PC-9 (cell line): ENCODE measurements at regions not wholly inside any gene's neighbourhood (a gene's known extent, or its start where the extent isn't known, plus 50 kb on each side); places are given as distances from the start of the nearest gene placed in this dataset.

ENCODE experiments used
- BruUV-seq: library from RNA; stranded (reverse); fragments of 400-500 nt; replicated peaks from 2 replicates; lab custom pipeline; 2021; lab: Mats Ljungman, UMichigan
- CTCF ChIA-PET: fragments of 300-600 bp; sonication (Branson Sonifier 250); formaldehyde crosslinking; loops from one replicate; lab custom pipeline; 2022; ENCODE audit warnings: antibody characterized with exemption; lab: Charles Lee
- POLR2A ChIA-PET: fragments of 300-600 bp; sonication (Branson Sonifier 250); formaldehyde crosslinking; loops from one replicate; lab custom pipeline; 2022; ENCODE audit warnings: antibody characterized with exemption; ENCODE audit not compliant: unreplicated experiment; lab: Charles Lee
- DNase-seq, 2 experiments: peaks; one replicate each; pipeline versions ENCODE4 v3.0.0 to v3.0.0-alpha.2; 2015 to 2022; ENCODE audit warnings: mixed read lengths in 1 of 2
- H2AFZ ChIP-seq: fragments of 200-600 bp; sonication (generic); 2 replicates; pipeline ENCODE4 v1.8.1; 2017; ENCODE audit warnings: antibody characterized with exemption
- H3F3A ChIP-seq: fragments of 200-600 bp; sonication (generic); 2 replicates; pipeline ENCODE4 v1.8.1; 2017; ENCODE audit warnings: antibody characterized with exemption, mild to moderate bottlenecking, low read depth; ENCODE audit not compliant: insufficient read depth
- H3K27ac ChIP-seq: fragments of 200-600 bp; sonication (generic); 2 replicates; pipeline ENCODE4 v1.6.1; 2016; ENCODE audit warnings: mixed run types
- H3K27me3 ChIP-seq: fragments of 200-600 bp; sonication (generic); 2 replicates; pipeline ENCODE4 v1.6.1; 2016; ENCODE audit warnings: low read depth, mixed run types; ENCODE audit not compliant: insufficient read depth
- H3K36me3 ChIP-seq: fragments of 200-600 bp; sonication (generic); 2 replicates; pipeline ENCODE4 v1.6.1; 2016; ENCODE audit warnings: low read depth, mixed run types
- H3K4me1 ChIP-seq: fragments of 200-600 bp; sonication (generic); replicated peaks from 2 replicates; pipeline ENCODE4 v1.6.1; 2016; ENCODE audit warnings: mixed run types; ENCODE audit not compliant: insufficient read depth
- H3K4me2 ChIP-seq: fragments of 200-600 bp; sonication (generic); 2 replicates; pipeline ENCODE4 v1.6.1; 2017; ENCODE audit warnings: mixed run types
- H3K4me3 ChIP-seq: fragments of 200-600 bp; sonication (generic); 2 replicates; pipeline ENCODE4 v1.6.1; 2016; ENCODE audit warnings: mixed run types
- H3K79me2 ChIP-seq: fragments of 200-600 bp; sonication (generic); 2 replicates; pipeline ENCODE4 v1.6.1; 2017; ENCODE audit warnings: low read depth, mixed run types
- H3K9me2 ChIP-seq: fragments of 200-600 bp; sonication (generic); 2 replicates; pipeline ENCODE4 v1.8.1; 2017; ENCODE audit warnings: mild to moderate bottlenecking; ENCODE audit not compliant: insufficient read depth
- H3K9me3 ChIP-seq: fragments of 200-600 bp; sonication (generic); 2 replicates; pipeline ENCODE4 v1.8.1; 2016; ENCODE audit warnings: low read depth; ENCODE audit not compliant: insufficient read depth
- H4K20me1 ChIP-seq: fragments of 200-600 bp; sonication (generic); 2 replicates; pipeline ENCODE4 v1.8.1; 2017; ENCODE audit not compliant: insufficient read depth
- EZH2 ChIP-seq: fragments of 200-600 bp; sonication (generic); IDR thresholded peaks from 2 replicates; pipeline ENCODE4 v1.8.0; 2017; ENCODE audit warnings: antibody characterized with exemption, low read depth
- intact Hi-C: fragments of 100-400 bp; cut with micrococcal nuclease; formaldehyde crosslinking; loops from one replicate; pipeline ENCODE4 v1.10.0; 2022; ENCODE audit not compliant: unreplicated experiment
- TF ChIP-seq, protein P1 (sequence below): fragments of 200-600 bp; sonication (generic); conservative IDR thresholded peaks from 2 replicates; pipeline ENCODE4 v1.6.1; 2017; ENCODE audit warnings: mixed run types, antibody characterized with exemption, mild to moderate bottlenecking, moderate library complexity

DNA sequence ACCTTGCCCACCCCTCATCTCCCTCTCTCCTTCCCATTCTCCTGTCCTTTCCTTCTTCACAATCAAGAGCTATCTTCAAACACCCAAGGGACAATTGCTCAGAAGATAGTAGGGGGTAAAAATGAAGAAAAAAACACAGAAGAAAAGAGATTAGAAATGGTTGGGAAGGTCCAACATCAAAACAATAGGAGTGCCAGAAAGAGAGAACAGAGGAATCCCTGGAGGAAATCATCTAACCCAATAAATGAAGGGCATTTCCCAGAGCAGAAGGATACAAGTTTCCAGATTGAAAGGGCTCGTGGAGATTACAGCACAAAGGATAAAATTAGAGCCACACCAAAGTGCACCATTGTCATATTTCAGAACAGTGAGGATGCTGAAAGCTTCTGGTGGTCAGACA, 145.6 kb downstream of the OAT start:
- Histone ChIP-seq H3K4me1 (no peaks in the 10 kb centered on the region), H3K9me3 (no peaks in the 10 kb centered on the region; the same call in 1 of the 2 replicates), H3K27me3 (no peaks in the 10 kb centered on the region), H3K36me3 (no peaks in the 10 kb centered on the region), H3F3A (no peaks in the 10 kb centered on the region), H3K4me2 (no peak overlapping the region), H3K27ac (no peak overlapping the region), H3K9me2 (no peaks in the 10 kb centered on the region), H2AFZ (no peak overlapping the region), H4K20me1 (no peaks in the 10 kb centered on the region), H3K79me2 (no peaks in the 10 kb centered on the region), H3K4me3 (no peak overlapping the region)
- intact Hi-C loops: no loop called here
- POLR2A ChIA-PET: no interaction called here
- no TSS peak for BruUV-seq
- DNase-seq: no peak
- CTCF ChIA-PET: no interaction called here
- no peak for TF ChIP-seq EZH2
- TF ChIP-seq, protein P1, sequence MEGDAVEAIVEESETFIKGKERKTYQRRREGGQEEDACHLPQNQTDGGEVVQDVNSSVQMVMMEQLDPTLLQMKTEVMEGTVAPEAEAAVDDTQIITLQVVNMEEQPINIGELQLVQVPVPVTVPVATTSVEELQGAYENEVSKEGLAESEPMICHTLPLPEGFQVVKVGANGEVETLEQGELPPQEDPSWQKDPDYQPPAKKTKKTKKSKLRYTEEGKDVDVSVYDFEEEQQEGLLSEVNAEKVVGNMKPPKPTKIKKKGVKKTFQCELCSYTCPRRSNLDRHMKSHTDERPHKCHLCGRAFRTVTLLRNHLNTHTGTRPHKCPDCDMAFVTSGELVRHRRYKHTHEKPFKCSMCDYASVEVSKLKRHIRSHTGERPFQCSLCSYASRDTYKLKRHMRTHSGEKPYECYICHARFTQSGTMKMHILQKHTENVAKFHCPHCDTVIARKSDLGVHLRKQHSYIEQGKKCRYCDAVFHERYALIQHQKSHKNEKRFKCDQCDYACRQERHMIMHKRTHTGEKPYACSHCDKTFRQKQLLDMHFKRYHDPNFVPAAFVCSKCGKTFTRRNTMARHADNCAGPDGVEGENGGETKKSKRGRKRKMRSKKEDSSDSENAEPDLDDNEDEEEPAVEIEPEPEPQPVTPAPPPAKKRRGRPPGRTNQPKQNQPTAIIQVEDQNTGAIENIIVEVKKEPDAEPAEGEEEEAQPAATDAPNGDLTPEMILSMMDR: no peak

DNA sequence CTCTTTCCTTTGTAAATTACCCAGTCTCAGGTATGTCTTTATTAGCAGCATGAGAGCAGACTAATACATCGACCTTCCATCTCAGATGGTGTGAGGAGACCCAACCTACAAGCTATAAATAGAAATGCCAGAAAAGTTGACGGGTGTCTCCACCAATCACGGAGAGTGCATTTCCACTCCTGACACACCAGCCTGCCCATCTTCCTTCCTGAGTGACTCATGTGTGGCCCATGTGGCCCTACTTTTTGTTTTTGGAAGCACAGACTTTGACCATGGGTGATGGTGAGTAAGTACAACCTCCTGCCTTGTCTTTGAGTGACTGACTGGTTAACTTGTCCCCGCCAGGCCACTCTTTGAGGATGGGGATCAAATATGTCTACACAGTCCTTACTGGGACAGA, 147.0 kb downstream of the OAT start:
- no peaks in the 10 kb centered on the region for H3K27me3 ChIP-seq
- intact Hi-C loops: no loop called here
- no peaks in the 10 kb centered on the region for H3K4me1 ChIP-seq
- no peaks in the 10 kb centered on the region for H3F3A ChIP-seq
- no peaks in the 10 kb centered on the region for H3K36me3 ChIP-seq
- no TSS peak for BruUV-seq
- H3K27ac ChIP-seq: no peak overlapping the region
- no peak overlapping the region for H2AFZ ChIP-seq
- ChIA-PET CTCF (no interaction called here), POLR2A (no interaction called here)
- no peak overlapping the region for H3K4me2 ChIP-seq
- H3K9me3 ChIP-seq: no peaks in the 10 kb centered on the region; the same call in 1 of the 2 replicates
- no peaks in the 10 kb centered on the region for H4K20me1 ChIP-seq
- H3K79me2 ChIP-seq: no peaks in the 10 kb centered on the region
- H3K4me3 ChIP-seq: no peak overlapping the region
- no peaks in the 10 kb centered on the region for H3K9me2 ChIP-seq
- TF ChIP-seq, protein P1: no peak
- TF ChIP-seq EZH2: no peak
- no peak for DNase-seq

DNA sequence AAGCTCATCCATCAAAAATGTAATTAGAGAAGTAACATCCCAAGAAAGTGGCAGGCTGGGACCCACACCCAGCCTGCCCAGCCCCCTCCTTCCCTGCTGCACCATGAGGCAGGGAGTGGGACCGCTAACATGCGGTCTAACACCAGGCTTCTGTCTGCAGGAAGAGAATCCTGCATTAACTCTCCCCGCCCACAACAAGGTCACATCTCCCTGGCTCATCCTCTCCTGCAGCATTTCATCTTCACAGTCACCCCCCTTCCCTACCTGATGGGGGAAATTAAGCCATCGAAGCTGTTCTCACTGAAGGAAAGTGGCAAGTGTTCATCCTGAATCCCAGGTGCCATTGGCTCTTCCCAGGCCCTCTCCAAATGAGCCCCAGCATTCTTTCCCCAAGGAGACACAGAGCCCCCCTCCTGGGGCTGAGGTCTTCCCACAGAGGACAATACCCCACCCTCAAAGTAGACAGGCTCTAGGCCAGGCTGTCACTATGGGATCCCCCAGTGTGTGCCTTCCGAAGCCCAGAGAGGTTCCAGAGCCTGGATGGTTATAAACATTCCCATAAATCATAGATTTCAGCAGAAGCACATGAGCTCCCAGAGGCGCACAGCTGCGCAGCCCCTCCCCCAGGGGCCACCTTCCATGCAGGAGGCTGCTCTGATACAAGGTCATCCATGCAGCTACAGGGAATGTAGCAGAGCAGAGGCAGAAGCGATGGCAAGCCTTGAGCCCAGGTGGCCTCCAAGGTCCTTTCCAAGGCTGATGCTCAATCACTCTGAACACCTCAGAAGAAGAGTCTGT, 148.0 kb downstream of the OAT start:
- intact Hi-C loops: no loop called here
- no peaks in the 10 kb centered on the region for H3K27me3 ChIP-seq
- H3K36me3 ChIP-seq: no peaks in the 10 kb centered on the region
- H3K4me2 ChIP-seq: no peak overlapping the region
- H3K9me3 ChIP-seq: no peaks in the 10 kb centered on the region; the same call in 1 of the 2 replicates
- H3F3A ChIP-seq: no peaks in the 10 kb centered on the region
- no TSS peak for BruUV-seq
- TF ChIP-seq, protein P1: no peak
- TF ChIP-seq EZH2: no peak
- H2AFZ ChIP-seq: no peak overlapping the region
- no peak for DNase-seq
- ChIA-PET POLR2A (no interaction called here), CTCF (no interaction called here)
- H3K4me3 ChIP-seq: no peak overlapping the region
- no peaks in the 10 kb centered on the region for H3K9me2 ChIP-seq
- H4K20me1 ChIP-seq: no peaks in the 10 kb centered on the region
- no peak overlapping the region for H3K27ac ChIP-seq
- no peaks in the 10 kb centered on the region for H3K4me1 ChIP-seq
- no peaks in the 10 kb centered on the region for H3K79me2 ChIP-seq
